GM12892 (cell line): ENCODE measurements at regions not wholly inside any gene's neighbourhood (a gene's known extent, or its start where the extent isn't known, plus 50 kb on each side); places are given as distances from the start of the nearest gene placed in this dataset.

Source experiments
- POLR2A ChIP-seq: IDR thresholded peaks from 2 replicates; pipeline ENCODE4 v1.6.1; 2011; ENCODE audit warnings: low read depth, low read length, control low read depth
- POLR2AphosphoS5 ChIP-seq: IDR thresholded peaks from 2 replicates; pipeline ENCODE4 v1.6.1; 2011; ENCODE audit warnings: low read depth, low read length, control low read depth

DNA sequence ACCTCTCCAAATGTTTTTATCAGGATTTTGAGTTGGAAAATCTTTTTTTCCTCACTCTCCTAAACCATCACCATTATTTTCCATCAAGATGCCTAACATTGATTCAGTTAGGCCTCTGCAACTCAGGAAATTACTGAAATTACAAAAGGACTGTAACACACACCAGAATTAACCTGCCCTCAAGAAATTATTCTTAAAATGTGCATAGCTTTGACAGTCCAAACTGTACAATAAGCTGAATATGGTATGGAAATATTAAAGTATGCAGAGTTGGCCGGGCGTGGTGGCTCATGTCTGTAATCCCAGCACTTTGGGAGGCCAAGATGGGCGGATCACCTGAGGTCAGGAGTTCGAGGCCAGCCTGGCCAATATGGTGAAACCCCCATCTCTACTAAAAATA is 50.2 kb upstream of the PHLPP1 start:
- TF ChIP-seq POLR2A (no peak), POLR2AphosphoS5 (no peak)
